ENCODE measurements at regions not wholly inside any gene's neighbourhood (a gene's known extent, or its start where the extent isn't known, plus 50 kb on each side); places are given as distances from the start of the nearest gene placed in this dataset.

DNA sequence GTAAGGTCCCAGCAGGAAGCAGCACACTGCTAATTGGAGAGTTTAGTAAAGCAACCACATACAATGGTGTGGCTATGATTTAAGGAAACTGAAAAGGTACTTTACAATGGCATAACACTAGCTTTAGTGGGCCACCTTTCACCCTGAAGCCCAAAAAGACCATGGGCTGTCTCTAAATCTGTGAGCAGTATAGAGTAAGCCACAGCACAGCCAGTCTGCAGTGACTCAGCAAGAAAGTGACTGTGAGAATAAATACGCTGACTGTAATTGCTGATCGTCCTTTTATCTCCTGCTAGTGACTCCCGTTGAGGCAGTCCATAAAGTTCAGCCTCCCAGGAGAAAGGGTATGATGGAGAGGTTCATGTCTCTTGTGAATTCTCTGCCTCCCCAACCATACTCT, 679.8 kb upstream of the KIF2B start:
- no peak overlapping the region for H3K4me3 ChIP-seq (ENCODE audit: low read depth, low read length)
- TF ChIP-seq, protein P1, sequence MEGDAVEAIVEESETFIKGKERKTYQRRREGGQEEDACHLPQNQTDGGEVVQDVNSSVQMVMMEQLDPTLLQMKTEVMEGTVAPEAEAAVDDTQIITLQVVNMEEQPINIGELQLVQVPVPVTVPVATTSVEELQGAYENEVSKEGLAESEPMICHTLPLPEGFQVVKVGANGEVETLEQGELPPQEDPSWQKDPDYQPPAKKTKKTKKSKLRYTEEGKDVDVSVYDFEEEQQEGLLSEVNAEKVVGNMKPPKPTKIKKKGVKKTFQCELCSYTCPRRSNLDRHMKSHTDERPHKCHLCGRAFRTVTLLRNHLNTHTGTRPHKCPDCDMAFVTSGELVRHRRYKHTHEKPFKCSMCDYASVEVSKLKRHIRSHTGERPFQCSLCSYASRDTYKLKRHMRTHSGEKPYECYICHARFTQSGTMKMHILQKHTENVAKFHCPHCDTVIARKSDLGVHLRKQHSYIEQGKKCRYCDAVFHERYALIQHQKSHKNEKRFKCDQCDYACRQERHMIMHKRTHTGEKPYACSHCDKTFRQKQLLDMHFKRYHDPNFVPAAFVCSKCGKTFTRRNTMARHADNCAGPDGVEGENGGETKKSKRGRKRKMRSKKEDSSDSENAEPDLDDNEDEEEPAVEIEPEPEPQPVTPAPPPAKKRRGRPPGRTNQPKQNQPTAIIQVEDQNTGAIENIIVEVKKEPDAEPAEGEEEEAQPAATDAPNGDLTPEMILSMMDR (conservative IDR thresholded peaks at IDR 0.05; ENCODE audit: low read depth, low read length), result no peak
- DNase-seq (ENCODE audit: low read depth), result no peak

DNA sequence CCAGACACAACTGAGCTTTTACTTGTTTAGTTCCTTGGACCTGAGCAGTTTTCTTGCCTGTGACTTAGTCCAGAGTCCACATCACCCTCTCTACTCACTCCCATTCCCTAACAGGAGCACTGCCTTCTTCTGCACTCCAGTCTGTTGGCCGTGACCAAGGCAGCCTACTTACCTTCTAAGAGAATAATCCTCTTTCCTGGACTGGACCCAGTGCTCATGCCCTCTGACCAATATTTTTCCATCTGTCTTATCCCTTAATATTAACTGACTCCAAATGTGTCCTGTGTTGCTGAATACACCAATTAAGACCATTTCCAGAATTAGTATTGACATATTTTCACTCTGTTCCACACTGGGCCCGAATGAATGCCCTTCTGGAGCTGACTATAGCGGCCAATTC, 681.0 kb upstream of the KIF2B start:
- DNase-seq (ENCODE audit: low read depth), result no peak
- no peak overlapping the region for H3K4me3 ChIP-seq (ENCODE audit: low read depth, low read length)
- TF ChIP-seq, protein P1 (conservative IDR thresholded peaks at IDR 0.05; ENCODE audit: low read depth, low read length), result no peak

DNA sequence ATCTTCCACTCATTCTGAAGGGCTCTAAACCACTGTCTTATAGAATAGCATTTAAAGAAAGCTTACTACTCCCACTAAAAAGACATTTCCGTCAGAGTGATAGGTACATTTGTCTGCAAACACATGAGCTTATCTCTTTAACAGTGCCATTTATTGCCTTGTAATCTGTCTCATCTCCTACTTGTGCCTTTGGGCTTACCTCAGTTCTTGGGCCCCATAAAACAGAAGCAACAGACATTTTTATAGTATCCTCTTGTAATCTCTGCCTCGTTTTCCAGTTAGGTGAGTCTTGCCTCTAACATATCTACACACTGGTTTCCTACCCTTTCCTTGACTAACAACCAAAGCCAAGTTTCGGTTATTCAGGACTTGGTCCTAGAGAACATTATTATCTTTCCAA, 681.4 kb upstream of the KIF2B start:
- no peak overlapping the region for H3K4me3 ChIP-seq (ENCODE audit: low read depth, low read length)
- no peak for DNase-seq (ENCODE audit: low read depth)
- TF ChIP-seq, protein P1 (conservative IDR thresholded peaks at IDR 0.05; ENCODE audit: low read depth, low read length), result no peak

DNA sequence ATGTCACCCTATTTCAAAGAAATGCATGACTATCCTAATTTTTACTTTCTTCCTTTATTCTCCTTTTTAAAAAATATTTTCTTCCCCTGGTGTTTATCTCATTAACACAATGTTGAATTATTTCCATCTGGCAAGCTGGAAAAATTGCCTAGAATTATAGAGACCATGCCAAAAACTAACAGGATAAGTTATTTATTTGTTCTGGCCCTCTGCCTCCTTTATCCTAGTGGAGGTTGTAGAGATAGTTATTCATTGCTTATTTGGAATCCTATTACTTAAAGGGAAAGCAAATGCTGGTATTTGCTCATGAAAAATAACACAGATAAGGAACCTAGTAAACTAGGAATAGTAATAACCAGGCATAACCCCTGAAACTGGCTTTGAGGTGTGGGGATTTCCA, 684.9 kb upstream of the KIF2B start:
- no peak overlapping the region for H3K4me3 ChIP-seq (ENCODE audit: low read depth, low read length)
- TF ChIP-seq, protein P1 (conservative IDR thresholded peaks at IDR 0.05; ENCODE audit: low read depth, low read length), result no peak
- DNase-seq (ENCODE audit: low read depth), result no peak

DNA sequence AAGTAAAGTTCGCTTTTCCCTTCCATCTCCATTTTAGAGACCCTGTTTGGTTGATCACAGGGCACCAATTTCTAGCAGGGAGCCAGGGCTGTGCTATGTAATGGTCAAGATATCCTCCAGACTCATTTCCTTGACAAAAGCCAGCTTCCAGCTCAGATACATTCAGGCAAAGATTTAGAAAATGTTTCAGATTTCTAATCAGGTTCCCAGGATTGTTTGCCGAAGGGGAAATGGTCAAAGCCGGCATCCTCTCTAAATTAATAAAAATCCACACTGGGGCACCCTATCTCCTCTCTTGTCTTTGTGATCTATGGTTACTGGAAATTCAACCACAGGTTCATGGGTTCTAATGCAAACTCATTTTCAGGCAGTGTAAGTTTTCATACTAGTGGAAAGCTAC, 686.8 kb upstream of the KIF2B start:
- H3K4me3 ChIP-seq (ENCODE audit: low read depth, low read length), result no peak overlapping the region
- TF ChIP-seq, protein P1 (conservative IDR thresholded peaks at IDR 0.05; ENCODE audit: low read depth, low read length), result no peak
- DNase-seq (ENCODE audit: low read depth), result no peak

DNA sequence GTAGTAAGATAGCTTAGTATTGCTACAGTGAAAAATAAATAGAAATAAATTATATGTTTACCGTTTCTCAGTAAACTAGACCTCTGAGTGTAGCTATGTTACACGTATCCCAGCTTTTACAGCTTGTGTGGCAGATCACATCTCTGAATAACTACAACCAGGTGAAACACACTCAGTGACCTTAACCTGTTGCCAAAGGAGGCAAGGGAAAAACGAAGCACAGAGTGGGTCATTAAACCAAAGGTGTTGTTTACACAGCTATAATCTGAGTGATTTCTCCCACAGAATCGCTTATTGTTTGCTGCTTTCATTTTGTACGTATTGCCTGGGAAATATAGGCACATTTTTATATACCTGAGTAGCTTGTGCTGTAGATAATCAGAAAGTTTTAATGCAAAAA, 688.2 kb upstream of the KIF2B start:
- TF ChIP-seq, protein P1 (conservative IDR thresholded peaks at IDR 0.05; ENCODE audit: low read depth, low read length), result no peak
- no peak overlapping the region for H3K4me3 ChIP-seq (ENCODE audit: low read depth, low read length)
- no peak for DNase-seq (ENCODE audit: low read depth)

DNA sequence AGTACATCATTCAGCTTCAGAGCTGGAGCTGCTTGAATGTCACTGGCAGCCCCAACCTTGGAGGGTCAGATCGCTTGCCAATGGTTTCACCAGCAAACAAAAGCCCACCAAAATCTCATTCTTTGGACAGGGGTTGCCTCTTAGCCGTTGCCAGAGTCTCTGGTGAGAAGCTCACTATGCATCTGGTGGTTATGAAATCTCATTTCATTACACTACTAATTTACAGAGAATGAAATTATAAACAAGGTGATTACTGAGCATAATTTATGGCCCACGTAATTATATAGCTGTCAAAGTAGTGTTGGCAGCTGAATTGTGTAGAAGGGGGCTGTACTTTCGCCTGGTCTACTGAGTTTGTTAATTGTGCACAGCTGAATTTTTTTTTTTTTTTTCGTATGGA, 688.9 kb upstream of the KIF2B start:
- no peak overlapping the region for H3K4me3 ChIP-seq (ENCODE audit: low read depth, low read length)
- DNase-seq (ENCODE audit: low read depth), result no peak
- TF ChIP-seq, protein P1 (conservative IDR thresholded peaks at IDR 0.05; ENCODE audit: low read depth, low read length), result no peak

All from epithelial cell of proximal tubule (primary cell).